GM21619 (cell line): ENCODE measurements at regions not wholly inside any gene's neighbourhood (a gene's known extent, or its start where the extent isn't known, plus 50 kb on each side); places are given as distances from the start of the nearest gene placed in this dataset.
"Not testable (repeated sequence)": the region's sequence is repeated elsewhere in the genome, so short reads cannot be mapped to it uniquely, and the experiment has no call there.

ENCODE experiments used
- ATAC-seq: cut with Tn5 transposase; IDR thresholded peaks from one replicate; pipeline ENCODE4 v1.9.1; 2021; ENCODE audit not compliant: unreplicated experiment

DNA sequence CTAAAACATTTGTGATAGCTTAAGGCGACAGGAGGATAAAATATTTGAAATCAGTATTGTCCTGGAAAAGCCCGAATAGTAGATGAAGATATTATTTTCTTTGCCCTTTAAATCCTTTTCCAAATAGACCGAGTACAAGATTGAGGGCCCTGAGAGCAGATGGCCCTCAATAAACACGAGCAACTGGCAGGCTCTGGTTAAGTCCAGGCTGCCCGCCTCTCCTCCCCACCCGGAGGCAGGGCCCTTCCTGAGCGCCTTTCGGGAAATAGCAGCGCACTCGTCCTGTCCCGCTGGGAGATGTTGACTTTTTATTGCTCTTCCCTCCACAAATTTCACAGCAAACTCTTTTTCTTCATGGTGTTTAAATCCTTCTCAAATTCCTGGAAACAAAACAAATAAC lies 50.8 kb upstream of the MAX start:
- ATAC-seq: no peak

DNA sequence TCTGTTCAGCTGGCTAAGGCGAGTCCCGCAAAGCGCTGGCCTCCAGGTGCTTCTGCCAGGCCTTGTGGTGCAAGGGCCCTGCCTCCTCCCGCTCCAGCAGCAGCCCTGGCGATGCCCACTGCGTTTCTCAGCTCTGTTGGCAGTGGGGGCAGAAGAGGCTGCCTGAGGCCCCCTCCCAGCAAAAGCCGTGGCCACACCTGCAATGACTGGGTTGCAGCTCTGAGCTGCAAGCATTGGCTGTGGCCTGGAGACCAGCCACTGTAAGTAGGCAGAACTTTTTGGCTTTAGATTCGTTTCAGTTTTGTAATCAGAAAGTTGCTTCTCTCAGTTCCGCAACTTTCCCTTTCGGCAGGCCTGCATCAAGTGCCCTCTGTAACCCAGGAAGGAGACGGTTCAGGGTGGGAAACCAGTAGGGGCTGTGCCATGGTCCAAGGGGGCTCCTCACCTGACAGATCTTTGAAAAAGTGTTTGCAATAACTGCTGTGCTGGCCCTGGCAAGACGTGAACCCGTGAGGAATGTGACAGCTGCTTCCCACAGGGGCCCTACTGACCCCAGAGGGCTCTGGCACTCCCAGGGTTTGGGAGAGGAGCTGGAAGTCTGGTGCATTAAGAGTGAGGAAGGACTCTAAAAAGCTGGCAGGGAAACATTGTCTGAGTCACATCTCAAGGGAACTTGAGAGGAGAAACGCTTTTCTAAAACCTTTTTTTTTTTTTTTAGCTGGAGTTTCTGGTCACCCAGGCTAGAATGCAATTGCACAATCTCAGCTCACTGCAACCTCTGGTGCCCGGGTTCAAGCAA lies 54.5 kb upstream of the MAX start:
- peak; percentile 57 for ATAC-seq

DNA sequence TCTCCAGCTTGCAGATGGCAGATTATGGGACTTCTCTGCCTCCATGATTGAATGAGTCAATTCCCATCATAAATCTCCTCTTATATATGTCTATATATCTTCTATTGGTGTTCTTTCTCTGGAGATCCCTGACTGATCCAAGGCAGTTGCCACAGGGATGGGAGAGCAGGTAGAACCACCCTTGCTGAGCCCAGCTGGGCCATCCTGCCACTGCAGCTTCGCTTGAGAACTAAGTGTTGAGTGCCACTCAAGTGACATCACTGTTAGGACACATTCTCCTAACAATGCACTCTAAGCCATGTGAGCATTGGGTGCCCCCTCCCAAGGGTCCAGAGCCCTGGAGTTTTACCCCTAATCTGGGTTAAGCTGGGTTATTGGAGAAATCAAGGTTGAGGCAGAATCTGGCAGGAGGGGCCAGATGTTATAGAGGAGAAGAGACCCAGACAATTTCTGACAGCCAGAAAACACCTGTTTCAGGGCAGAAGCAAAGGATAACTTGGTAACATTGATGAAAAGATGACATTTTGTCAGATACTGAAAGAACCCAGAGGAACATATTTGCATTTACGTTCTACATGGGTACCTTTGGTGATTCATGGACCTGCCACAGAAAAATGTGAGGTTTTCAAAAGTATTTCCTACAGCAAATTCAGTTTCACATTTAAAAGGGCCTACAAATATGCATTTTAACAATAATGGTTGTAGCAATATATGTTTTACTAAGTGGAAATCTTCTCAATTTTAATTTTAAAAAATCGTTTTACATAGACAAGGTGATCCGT lies 57.2 kb upstream of the MAX start:
- ATAC-seq: peak; percentile 83

DNA sequence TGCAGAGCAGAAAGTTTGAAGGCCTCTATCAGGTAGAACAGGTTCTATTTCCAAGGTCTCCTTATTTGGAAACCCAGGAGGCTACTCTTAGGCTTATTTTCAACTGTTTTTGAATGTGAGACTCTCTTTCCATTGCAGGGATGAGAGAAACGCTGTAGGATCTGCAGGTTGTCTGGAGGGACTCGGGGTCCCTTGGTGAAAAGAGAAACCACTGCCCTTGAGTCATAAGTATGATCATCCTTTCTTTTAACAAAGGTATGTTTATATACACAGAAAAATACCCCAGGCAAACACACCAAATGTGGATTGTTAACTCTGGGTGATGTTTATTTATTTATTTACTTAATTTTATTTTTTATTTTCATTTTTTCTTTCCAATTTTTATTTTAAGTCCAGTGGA lies 57.8 kb upstream of the MAX start:
- ATAC-seq: no peak

DNA sequence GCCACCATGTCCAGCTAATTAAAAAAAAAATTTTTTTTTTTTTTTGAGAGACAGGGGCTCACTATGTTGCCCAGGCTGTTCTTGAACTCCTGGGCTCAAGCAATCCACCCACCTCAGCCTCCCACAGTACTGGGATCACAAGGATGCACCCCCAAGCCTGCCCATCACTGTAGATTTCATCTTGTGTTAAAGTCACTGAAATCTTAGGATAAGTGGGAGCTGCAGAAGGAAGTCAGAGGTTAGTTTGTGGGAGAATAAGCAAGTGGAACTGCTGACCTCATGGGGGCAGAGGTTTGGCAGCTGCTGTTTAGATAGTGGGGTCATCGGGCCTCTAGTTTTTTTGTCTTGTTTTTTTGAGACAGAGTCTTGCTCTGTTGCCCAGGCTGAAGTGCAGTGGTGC lies 59.7 kb upstream of the MAX start:
- ATAC-seq: no peak

DNA sequence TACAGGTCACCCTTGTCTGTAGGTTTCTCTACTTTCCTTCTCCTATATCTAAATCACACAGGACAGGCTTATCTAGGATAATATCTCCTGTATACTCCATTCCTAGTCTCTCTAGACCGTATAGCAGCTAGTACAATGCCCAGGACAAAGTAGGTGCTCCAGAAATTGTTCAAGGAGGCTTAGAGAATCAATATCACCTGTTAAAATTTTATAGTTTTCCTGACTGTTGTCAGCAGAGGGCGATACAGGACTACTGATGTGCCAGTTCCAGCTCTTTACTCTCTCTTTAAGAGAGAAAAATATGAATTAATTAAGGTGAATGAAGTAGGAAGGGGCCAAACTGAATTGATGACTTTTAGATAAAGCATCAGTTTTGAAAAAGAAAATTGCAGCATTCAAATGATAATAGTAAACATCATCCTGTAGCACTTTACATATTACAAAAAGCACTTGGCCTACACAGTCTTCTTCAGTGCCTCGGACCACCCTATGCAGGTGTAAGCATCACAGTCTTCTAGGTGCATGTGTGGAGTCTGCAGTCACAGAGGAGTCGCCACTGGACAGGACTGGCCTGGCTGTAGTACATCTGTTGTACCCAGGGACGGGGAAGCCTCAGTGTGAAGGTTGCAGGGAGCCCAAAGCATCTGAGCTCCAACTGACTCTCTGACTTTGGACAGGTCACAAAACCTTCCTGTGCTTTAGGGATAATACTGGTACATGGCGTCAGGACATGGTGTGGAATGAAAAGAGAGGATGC lies 61.9 kb upstream of the MAX start:
- ATAC-seq: no peak

DNA sequence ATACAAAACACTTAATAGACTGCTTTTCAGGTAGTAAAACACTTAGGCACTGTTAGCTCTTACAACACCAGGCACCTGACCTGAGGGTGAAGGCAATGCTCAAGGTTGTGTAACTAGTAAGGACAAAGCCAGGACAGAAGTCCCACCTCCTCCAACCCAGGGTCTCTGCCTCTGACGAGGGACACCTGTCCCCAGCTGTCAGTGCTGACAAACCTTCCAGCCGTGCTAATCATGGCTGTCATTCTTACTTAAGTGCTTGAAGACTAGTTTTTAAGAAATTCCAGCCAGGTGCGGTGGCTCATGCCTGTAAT lies 62.5 kb upstream of the MAX start:
- no peak for ATAC-seq

DNA sequence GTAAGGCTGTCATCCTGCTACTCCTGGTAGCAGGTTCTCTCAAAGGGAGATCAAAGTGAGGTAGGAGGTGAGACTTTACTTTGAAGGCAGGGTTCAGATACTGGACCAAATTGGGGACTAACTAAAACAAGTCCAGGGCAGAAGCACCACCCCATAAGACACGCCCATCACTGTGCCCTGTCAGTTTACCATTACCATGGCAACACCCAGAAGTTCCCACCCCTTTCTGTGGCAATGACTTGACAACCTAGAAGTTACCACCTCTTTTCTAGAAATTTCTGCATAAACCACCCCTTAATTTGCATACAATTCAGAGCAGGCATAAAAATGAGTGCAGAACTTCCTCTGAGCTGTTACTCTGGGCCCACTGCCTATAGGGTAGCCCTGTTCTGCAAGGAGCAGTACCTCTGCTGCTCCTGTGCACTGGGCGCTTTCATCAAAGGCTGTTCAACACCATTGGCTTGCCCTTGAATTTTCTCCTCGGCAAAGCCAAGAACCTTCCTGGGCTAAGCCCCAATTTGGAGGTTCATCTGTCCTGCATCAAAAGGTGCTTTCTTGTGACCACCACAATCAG lies 64.8 kb upstream of the MAX start:
- ATAC-seq: no peak

DNA sequence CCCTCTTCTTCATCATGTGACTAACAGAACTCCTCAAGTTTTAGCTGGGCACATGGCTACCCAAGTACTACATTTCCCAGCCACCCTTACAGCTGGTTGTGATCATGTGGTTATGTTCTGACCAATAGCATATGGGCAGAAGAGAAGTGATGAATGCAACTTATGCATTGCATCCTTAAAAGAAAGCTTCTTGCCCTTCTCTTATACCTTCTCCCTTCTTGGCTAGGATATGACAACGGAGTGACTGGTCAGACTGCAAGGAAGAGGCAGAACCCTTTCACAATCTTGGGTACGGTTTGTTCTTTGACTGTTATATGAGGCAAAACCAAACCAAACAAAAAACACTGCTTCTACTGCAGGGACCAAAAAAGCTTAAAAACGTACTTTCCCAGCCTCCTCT lies 66.5 kb upstream of the MAX start:
- no peak for ATAC-seq

DNA sequence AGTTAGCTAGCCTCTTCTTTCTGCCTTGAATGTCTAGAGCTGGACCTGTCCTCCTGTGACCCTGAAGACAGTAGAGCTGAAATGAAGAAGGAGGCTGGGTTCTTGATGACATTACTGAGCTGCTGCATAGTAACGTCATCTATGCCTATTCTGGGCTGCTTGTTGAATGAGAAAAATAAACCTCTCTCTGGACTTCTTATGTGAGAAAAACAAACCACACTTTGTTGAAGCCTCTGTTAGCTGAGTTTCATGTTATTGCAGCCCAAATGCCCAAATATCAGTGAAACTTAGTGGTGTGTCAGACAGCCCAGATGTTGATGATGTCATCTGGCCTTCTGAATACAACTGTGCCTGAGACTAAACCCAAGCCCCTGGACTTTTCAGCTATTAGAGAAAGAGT lies 67.0 kb upstream of the MAX start:
- ATAC-seq: peak; percentile 84

DNA sequence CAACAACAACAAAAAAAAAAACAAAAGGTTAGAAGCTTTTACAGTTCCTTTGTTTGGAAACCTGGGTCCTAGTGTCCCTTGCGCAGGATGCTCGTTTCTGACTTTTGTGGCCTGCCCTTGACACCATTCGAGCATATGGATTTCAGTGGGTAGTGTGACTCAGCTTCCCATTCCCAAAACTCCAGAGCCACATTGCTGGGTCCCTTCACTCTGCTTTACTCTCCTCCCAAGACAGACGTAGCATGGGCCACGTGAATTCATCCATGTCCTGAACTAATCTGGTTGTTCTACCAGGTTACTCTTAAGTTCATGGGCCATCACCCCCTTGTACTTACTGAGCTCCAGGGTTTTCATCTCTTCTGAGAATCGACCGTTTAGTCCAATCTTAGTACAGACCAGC lies 68.0 kb upstream of the MAX start:
- ATAC-seq: no peak

DNA sequence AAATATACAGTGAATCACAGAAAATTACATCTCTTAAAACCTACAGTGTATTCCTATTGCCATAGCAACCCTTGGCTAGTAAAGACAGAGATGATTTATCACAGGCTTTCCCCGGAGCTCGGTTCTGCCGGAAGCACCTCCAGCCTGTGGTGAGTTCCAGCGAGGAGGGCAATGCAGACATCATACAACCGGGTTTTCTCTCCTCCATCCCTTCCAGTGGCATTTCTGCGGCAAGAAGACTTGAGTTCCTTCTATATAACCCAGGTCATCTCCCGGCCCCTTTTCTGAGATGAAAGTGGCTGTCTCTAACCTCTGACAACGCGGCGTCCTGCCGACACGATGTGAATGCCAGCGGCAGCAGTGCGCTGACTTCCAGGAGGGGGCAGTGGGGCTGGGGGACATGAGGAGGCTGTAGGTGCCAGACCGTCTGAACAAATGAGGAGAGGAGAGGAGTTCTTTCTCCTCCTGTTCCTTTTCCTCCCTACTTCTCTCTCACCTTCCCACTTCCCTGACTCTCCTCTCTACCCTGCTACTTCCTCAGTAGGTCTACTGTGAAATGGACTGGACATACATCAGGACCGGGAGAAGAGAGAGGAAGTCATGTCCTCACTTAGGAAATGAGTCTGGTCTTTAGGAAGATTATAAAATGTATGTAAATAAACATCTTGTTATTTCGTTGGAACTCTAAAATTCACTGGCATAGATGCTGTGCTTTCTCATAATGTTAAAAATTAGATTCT lies 68.6 kb upstream of the MAX start:
- ATAC-seq: no peak

DNA sequence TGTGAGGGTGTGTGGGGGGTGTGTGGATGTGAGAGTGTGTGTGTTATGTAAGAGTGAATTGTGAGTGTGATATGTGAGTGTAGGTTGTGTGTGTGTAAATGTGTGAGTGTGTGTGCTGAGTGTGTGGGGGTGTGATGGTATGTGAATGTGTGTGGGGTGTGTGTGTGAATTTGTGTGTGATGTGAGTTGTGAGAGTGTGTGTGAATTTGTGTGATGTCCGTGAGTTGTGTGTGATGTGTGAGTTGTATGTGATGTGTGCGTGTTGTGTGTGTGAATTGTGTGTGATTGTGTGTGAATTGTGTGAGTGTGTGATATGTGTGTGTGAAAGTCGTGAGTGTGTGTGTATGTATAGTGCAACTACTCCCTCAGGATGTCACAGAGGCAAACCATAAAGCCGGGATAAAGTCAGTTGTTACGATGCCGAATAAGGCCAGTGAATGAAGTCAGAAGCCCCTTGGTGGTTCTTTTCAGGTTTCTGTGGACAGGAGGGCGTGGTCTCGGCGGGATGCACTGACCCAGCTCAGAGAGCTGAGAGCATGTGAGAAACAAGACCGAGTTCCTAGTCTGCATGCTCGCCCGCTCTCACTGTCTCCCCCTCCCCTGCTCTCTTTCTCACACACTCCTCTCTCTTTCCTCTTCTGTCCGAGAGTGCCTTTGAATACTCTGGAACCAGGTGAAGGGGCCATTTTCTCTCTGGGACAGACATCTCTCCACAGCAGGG lies 71.8 kb upstream of the MAX start:
- no peak for ATAC-seq

DNA sequence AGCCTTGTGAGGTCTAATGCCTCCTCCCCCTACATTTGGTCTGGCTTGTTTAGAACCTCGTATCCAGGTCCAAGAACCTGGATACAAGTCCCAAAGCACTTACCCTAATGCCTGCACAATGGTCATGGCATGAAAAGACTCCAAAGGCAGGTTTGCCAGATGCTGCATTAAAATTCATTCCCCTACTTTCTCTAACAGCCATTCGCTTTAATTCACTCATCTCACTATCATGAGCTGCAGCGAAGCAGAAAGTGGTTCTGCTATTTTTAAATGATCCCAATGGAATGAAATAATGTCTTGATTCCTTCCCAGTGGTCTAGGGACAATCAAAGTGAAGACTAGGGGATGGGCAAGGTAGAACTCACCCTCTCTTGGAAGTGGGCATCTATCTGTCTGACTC lies 72.5 kb upstream of the MAX start:
- ATAC-seq: no peak

DNA sequence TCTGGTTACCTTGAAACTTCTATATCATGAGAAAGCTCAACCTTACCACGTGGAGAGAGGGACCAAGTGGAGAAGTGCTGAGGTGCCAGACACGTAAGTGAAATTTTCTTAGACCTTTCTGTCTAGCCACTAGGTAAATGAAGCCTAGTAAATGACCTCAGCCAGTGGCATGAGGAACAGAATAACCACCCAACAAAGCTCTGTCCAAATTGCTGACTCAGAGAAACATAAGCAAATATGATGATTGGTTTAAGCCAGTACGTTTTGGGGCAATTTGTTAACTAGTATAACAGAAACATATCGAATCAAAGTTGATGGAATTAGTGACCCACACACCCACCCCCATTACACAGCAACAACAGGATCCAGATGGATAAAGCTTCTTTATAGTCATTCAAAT lies 75.2 kb upstream of the MAX start:
- no peak for ATAC-seq

DNA sequence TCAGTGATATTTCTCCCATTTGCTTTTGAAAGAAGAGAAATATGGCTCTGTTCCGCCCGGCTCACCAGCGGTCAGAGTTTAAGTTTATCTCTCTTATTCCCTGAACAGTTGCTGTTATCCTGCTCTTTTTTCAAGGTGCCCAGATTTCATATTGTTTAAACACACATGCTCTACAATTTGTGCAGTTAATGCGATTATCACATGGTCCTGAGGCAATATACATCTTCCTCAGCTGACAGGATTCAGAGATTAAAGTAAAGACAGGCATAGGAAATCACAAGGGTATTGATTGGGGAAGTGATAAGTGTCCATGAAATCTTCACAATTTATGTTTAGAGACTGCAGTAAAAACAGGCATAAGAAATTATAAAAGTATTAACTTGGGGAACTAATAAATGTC lies 76.9 kb upstream of the MAX start:
- not testable (repeated sequence) for ATAC-seq

DNA sequence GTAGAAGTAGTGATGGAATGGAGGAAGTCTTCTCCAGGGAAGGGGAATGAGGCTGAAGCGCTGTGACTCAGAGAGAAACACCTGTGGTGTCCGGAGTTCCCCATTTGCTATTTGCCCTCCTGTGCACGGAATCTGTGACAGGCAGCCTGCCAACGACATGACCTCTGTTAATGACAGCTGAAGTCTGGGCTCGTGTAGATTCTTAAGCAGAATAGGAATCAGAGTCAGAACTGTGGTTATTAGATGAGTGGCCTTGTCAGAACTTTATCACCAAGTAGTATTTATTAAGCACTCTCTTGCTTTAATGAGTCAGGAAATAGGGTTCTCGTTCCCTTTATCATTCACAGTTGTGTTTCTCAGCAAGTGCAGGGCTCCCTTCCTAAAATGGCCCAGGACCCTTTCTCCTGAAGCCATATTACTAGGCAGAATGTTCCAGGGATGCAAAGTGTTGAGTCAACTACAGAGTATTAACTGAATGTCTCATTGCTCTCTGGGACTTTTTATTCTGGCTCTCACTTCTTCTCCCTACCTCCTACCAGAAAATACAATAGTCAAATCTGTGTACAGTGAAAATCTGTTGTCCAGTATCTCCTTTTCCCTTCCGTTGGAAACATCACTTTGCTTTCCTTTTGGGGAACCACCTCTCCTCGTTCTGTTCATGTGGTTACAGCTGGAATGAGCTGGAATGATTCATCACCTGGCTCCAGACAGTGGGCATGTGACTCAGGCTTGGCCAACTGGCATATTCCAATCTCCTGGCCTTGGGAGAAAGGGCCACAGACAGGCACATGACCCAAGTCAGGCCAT lies 77.8 kb upstream of the MAX start:
- ATAC-seq: peak; percentile 88

DNA sequence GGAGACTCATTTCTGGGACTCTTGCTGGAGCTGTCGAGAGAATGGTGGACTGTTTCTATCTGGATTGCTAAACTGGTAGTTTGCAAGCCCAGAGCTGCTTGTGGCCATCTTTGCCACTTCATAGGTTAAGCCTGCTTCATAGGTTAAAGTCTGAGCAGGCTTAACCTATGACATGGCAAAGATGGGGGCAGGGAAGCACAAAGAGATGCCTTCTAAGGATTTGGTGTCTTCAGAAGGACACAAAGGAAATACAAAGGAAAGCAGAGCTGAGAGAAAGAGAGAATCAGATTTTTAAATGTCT lies 78.4 kb upstream of the MAX start:
- no peak for ATAC-seq

DNA sequence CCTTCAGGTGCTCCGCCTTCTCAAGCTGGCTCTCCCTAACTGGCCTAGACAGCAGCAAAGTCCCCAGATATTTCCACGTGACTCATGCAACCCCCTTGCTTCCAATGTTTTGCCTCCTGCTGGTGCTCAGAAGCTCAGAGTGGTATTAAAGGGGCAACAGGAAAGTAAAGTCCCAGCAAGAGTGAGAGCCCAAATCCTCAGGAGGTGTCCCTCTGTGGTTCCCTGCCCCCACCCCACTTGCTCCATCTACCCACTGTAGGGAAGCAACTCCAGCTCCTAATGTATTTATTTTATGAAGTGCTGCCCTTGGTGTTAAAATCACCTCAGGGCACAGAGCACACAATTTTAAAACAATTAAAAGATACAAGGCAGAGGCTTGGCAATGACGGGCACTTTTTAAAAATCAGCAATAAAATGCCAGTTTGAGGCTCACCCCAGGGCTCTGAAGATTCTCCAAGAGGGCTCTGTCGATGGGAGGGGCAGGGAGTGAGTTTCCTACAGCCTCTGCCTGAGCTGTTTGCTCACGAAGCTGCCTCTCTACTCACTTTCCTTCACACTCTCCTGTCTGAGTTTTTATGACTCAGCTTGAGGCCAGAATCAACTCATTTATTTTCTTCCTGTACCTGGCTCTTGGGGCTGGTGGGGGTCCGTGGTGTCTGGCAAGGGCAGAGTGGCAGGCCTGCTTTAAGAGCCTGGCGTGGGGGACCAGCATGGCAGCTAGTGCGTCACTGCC lies 81.9 kb upstream of the MAX start:
- no peak for ATAC-seq
